Esophagus muscularis mucosa (tissue), 4 donors: ENCODE measurements at regions not wholly inside any gene's neighbourhood (a gene's known extent, or its start where the extent isn't known, plus 50 kb on each side); places are given as distances from the start of the nearest gene placed in this dataset.

Experiments used
- DNase-seq: peaks from one replicate; pipeline ENCODE4 v3.0.0-alpha.2; 2017; ENCODE audit errors: extremely low spot score
- H3K27ac ChIP-seq, 4 donors: fragments of 200-600 bp; sonication (generic); replicated peaks in 1 of 4; 1 replicate in 3 of 4; 2 replicates in 1 of 4; pipeline ENCODE4 v1.5.1; 2016 to 2019; ENCODE audit warnings: mild to moderate bottlenecking in 1 of 4
- H3K27me3 ChIP-seq, 4 donors: fragments of 200-600 bp; sonication (generic); one replicate each; pipeline versions ENCODE4 v1.5.1 to v1.6.0; 2016 to 2019
- H3K36me3 ChIP-seq, 4 donors: fragments of 200-600 bp; sonication (generic); one replicate each; pipeline ENCODE4 v1.5.1; 2016 to 2019
- H3K4me1 ChIP-seq, 4 donors: fragments of 200-600 bp; sonication (generic); one replicate each; pipeline ENCODE4 v1.5.1; 2016 to 2019
- H3K4me3 ChIP-seq, 4 donors: fragments of 200-600 bp; sonication (generic); 1 replicate in 2 of 4; 2 replicates in 2 of 4; pipeline ENCODE4 v1.5.1; 2016 to 2019; ENCODE audit warnings: mild to moderate bottlenecking in 4 of 4, moderate library complexity in 1 of 4
- H3K9me3 ChIP-seq, 4 donors: fragments of 200-600 bp; sonication (generic); 1 replicate in 3 of 4; 2 replicates in 1 of 4; pipeline ENCODE4 v1.5.1; 2016 to 2019
- CTCF ChIP-seq, 3 experiments: fragments of 200-600 bp in 2 of 3; fragments of 450-650 bp in 1 of 3; sonication (generic) in 2 of 3; IDR thresholded peaks; one replicate each; pipeline ENCODE4 v1.5.1; 2017 to 2019; ENCODE audit warnings: antibody characterized with exemption in 3 of 3, mild to moderate bottlenecking in 2 of 3, moderate library complexity in 1 of 3
- EP300 ChIP-seq: sonication (generic); formaldehyde crosslinking; IDR thresholded peaks from one replicate; pipeline ENCODE4 v1.6.1; 2017; ENCODE audit warnings: antibody characterized with exemption
- POLR2A ChIP-seq: fragments of 450-650 bp; IDR thresholded peaks from one replicate; pipeline ENCODE4 v1.6.1; 2017; ENCODE audit warnings: antibody characterized with exemption, moderate library complexity, mild to moderate bottlenecking, low read depth
- POLR2AphosphoS5 ChIP-seq, 2 donors: sonication (generic); formaldehyde crosslinking; IDR thresholded peaks; one replicate each; pipeline ENCODE4 v1.6.1; 2017; ENCODE audit warnings: antibody characterized with exemption in 2 of 2
- WGBS: methylation state at CpG from one replicate; pipeline ENCODE4 v1.1.5; 2018; 5-methylcytosine and 5-hydroxymethylcytosine counted together
- intact Hi-C: fragments of 100-400 bp; cut with DNase I; formaldehyde crosslinking; loops from one replicate; pipeline ENCODE4 v1.15.1; 2023

GRCh38 chr4:52200339-52200725, 149.2 kb downstream of the SPATA18 start:
- no peak for TF ChIP-seq POLR2A
- no peak for TF ChIP-seq CTCF (IDR thresholded peaks at IDR 0.05)
- no peak for TF ChIP-seq EP300
- TF ChIP-seq POLR2AphosphoS5 (IDR thresholded peaks at IDR 0.05) = no peak
- 77% methylated on average over 4 of the region's 4 CpGs for WGBS

GRCh38 chr4:52201715-52202114, 150.6 kb downstream of the SPATA18 start:
- no peak overlapping the region for H3K27ac ChIP-seq
- peaks cover 0 to 22% (median 12%) of the 10 kb centered on the region in 4 donors for H3K4me1 ChIP-seq
- intact Hi-C loops = no loop called here
- 93% methylated on average over 1 of the region's 1 CpG for WGBS
- no peaks in the 10 kb centered on the region for H3K9me3 ChIP-seq
- H3K4me3 ChIP-seq = no peak overlapping the region
- TF ChIP-seq POLR2A (no peak), POLR2AphosphoS5 (IDR thresholded peaks at IDR 0.05) (no peak), CTCF (IDR thresholded peaks at IDR 0.05) (no peak), EP300 (no peak)
- no peaks in the 10 kb centered on the region for H3K36me3 ChIP-seq
- DNase-seq = no peak
- no peaks in the 10 kb centered on the region for H3K27me3 ChIP-seq

More at GRCh38 chr4:52200339-52200725, 149.2 kb downstream of the SPATA18 start:
- H3K4me3 ChIP-seq = no peak overlapping the region
- H3K36me3 ChIP-seq = no peaks in the 10 kb centered on the region
- DNase-seq = no peak
- no peaks in the 10 kb centered on the region for H3K9me3 ChIP-seq
- intact Hi-C loops = no loop called here
- H3K4me1 ChIP-seq = peaks cover 0 to 22% (median 12%) of the 10 kb centered on the region in 4 donors
- no peaks in the 10 kb centered on the region for H3K27me3 ChIP-seq
- no peak overlapping the region for H3K27ac ChIP-seq

- Histone ChIP-seq H3K27me3 (no peaks in the 10 kb centered on the region), H3K27ac (no peak overlapping the region), H3K4me1 (peaks cover 0 to 22% (median 12%) of the 10 kb centered on the region in 4 donors), H3K36me3 (no peaks in the 10 kb centered on the region), H3K4me3 (no peak overlapping the region), H3K9me3 (no peaks in the 10 kb centered on the region)
- no peak for DNase-seq
- intact Hi-C loops = no loop called here
- 65% methylated on average over 4 of the region's 4 CpGs for WGBS
- TF ChIP-seq CTCF (IDR thresholded peaks at IDR 0.05) = no peak
- TF ChIP-seq POLR2AphosphoS5 (IDR thresholded peaks at IDR 0.05) = no peak
- no peak for TF ChIP-seq POLR2A
- no peak for TF ChIP-seq EP300
Measured at GRCh38 chr4:52202251-52202779, 151.2 kb downstream of the SPATA18 start.

- H3K9me3 ChIP-seq = no peaks in the 10 kb centered on the region
- no peaks in the 10 kb centered on the region for H3K36me3 ChIP-seq
- WGBS = 65% methylated on average over 1 of the region's 1 CpG
- TF ChIP-seq POLR2AphosphoS5 (IDR thresholded peaks at IDR 0.05) = no peak
- no peak for TF ChIP-seq EP300
- TF ChIP-seq POLR2A = no peak
- no peak for TF ChIP-seq CTCF (IDR thresholded peaks at IDR 0.05)
- H3K27me3 ChIP-seq = no peaks in the 10 kb centered on the region
- H3K4me3 ChIP-seq = no peak overlapping the region
- H3K27ac ChIP-seq = no peak overlapping the region
- H3K4me1 ChIP-seq = peaks cover 0 to 22% (median 12%) of the 10 kb centered on the region in 4 donors
- no peak for DNase-seq
- intact Hi-C loops = no loop called here
Measured at GRCh38 chr4:52202931-52203330, 151.8 kb downstream of the SPATA18 start.

- no peak for DNase-seq
- Histone ChIP-seq H3K36me3 (no peaks in the 10 kb centered on the region), H3K9me3 (no peaks in the 10 kb centered on the region), H3K4me1 (peaks cover 0 to 20% (median 10%) of the 10 kb centered on the region in 4 donors), H3K27ac (no peak overlapping the region), H3K27me3 (no peaks in the 10 kb centered on the region), H3K4me3 (no peak overlapping the region)
- no peak for TF ChIP-seq POLR2A
- TF ChIP-seq EP300 = no peak
- no peak for TF ChIP-seq CTCF (IDR thresholded peaks at IDR 0.05)
- TF ChIP-seq POLR2AphosphoS5 (IDR thresholded peaks at IDR 0.05) = no peak
- intact Hi-C loops = no loop called here
- 80% methylated on average over 1 of the region's 1 CpG for WGBS
Measured at GRCh38 chr4:52203351-52203750, 152.2 kb downstream of the SPATA18 start.
